SK-N-SH treated with all-trans-retinoic acid at 6 μM for 48 hours (cell line): ENCODE measurements at regions not wholly inside any gene's neighbourhood (a gene's known extent, or its start where the extent isn't known, plus 50 kb on each side); places are given as distances from the start of the nearest gene placed in this dataset.

Experiments used
- ATAC-seq: fragments of 200-7000 bp; cut with Tn5 transposase; 3 replicates; pipeline ENCODE4 v1.9.1; 2020; ENCODE audit warnings: mild to moderate bottlenecking, moderate library complexity
- ARNTL ChIP-seq: fragments of 450-650 bp; formaldehyde crosslinking; IDR thresholded peaks from 2 replicates; pipeline ENCODE4 v1.5.0; 2020; ENCODE audit warnings: low read depth, mild to moderate bottlenecking, moderate library complexity, borderline replicate concordance
- BACH2 ChIP-seq: fragments of 250-450 bp; sonication (Bioruptor Pico); IDR thresholded peaks from 2 replicates; pipeline ENCODE4 v1.9.0; 2021; ENCODE audit warnings: mild to moderate bottlenecking, borderline replicate concordance
- CSDC2 ChIP-seq: fragments of 250-450 bp; sonication (Bioruptor Pico); IDR thresholded peaks from 2 replicates; pipeline ENCODE4 v1.5.0; 2020; ENCODE audit warnings: mild to moderate bottlenecking, moderate library complexity
- ESRRG ChIP-seq: fragments of 250-450 bp; sonication (Bioruptor Pico); IDR thresholded peaks from 2 replicates; pipeline ENCODE4 v1.6.1; 2021; ENCODE audit warnings: mild to moderate bottlenecking
- GLIS3 ChIP-seq: fragments of 250-450 bp; sonication (Bioruptor Pico); IDR thresholded peaks from 2 replicates; pipeline ENCODE4 v1.5.0; 2020; ENCODE audit warnings: mild to moderate bottlenecking, moderate library complexity
- ISL1 ChIP-seq: fragments of 250-450 bp; sonication (Bioruptor Pico); IDR thresholded peaks from 2 replicates; pipeline ENCODE4 v2.1.2; 2022; ENCODE audit warnings: mild to moderate bottlenecking, moderate library complexity
- OSR1 ChIP-seq: fragments of 250-450 bp; sonication (Bioruptor Pico); IDR thresholded peaks from 2 replicates; pipeline ENCODE4 v1.8.0; 2022; ENCODE audit warnings: moderate library complexity, mild to moderate bottlenecking, inconsistent platforms
- PPARA ChIP-seq: fragments of 250-450 bp; sonication (Bioruptor Pico); IDR thresholded peaks from 2 replicates; pipeline ENCODE4 v1.5.0; 2020; ENCODE audit warnings: mild to moderate bottlenecking, borderline replicate concordance
- RARB ChIP-seq: fragments of 250-450 bp; sonication (Bioruptor Pico); IDR thresholded peaks from 2 replicates; pipeline ENCODE4 v1.8.0; 2021; ENCODE audit warnings: mild to moderate bottlenecking, moderate library complexity
- SNAI2 ChIP-seq: fragments of 250-450 bp; sonication (Bioruptor Pico); IDR thresholded peaks from 2 replicates; pipeline ENCODE4 v1.5.0; 2020; ENCODE audit warnings: mild to moderate bottlenecking, moderate library complexity
- TCF4 ChIP-seq: fragments of 250-450 bp; sonication (Bioruptor Pico); IDR thresholded peaks from 2 replicates; pipeline ENCODE4 v1.8.0; 2021; ENCODE audit warnings: mild to moderate bottlenecking, moderate library complexity, borderline replicate concordance
- TOX ChIP-seq: fragments of 250-450 bp; sonication (Bioruptor Pico); IDR thresholded peaks from 2 replicates; pipeline ENCODE4 v1.8.0; 2021; ENCODE audit warnings: mild to moderate bottlenecking, moderate library complexity, borderline replicate concordance
- ZC3H10 ChIP-seq: fragments of 250-450 bp; sonication (Bioruptor Pico); IDR thresholded peaks from 2 replicates; pipeline ENCODE4 v1.5.1; 2021; ENCODE audit warnings: mild to moderate bottlenecking, moderate library complexity
- ZFP30 ChIP-seq: fragments of 450-650 bp; formaldehyde crosslinking; IDR thresholded peaks from 2 replicates; pipeline ENCODE4 v1.5.0; 2022; ENCODE audit warnings: mild to moderate bottlenecking, moderate library complexity
- ZNF565 ChIP-seq: fragments of 450-650 bp; formaldehyde crosslinking; conservative IDR thresholded peaks from 2 replicates; pipeline ENCODE4 v1.5.0; 2020; ENCODE audit warnings: low read depth, mild to moderate bottlenecking, moderate library complexity
- TF ChIP-seq, protein P1 (sequence below): fragments of 250-450 bp; sonication (Bioruptor Pico); IDR thresholded peaks from 2 replicates; pipeline ENCODE4 v1.5.0; 2020; ENCODE audit warnings: mild to moderate bottlenecking, moderate library complexity
- TF ChIP-seq, protein P2 (sequence below): fragments of 250-450 bp; sonication (Bioruptor Pico); IDR thresholded peaks from 2 replicates; pipeline ENCODE4 v1.5.1; 2021; ENCODE audit warnings: mild to moderate bottlenecking, moderate library complexity
- TF ChIP-seq, protein P3 (sequence below): fragments of 250-450 bp; sonication (Bioruptor Pico); IDR thresholded peaks from 2 replicates; pipeline ENCODE4 v1.8.0; 2021; ENCODE audit warnings: low read depth, mild to moderate bottlenecking, moderate library complexity, borderline replicate concordance
- TF ChIP-seq, protein P4 (sequence below): fragments of 250-450 bp; sonication (Bioruptor Pico); IDR thresholded peaks from 2 replicates; pipeline ENCODE4 v1.5.1; 2020; ENCODE audit warnings: low read depth, mild to moderate bottlenecking, moderate library complexity
- TF ChIP-seq, protein P5 (sequence below): fragments of 250-450 bp; sonication (Bioruptor Pico); IDR thresholded peaks from 2 replicates; pipeline ENCODE4 v1.8.0; 2020; ENCODE audit warnings: mild to moderate bottlenecking, moderate library complexity, borderline replicate concordance

DNA sequence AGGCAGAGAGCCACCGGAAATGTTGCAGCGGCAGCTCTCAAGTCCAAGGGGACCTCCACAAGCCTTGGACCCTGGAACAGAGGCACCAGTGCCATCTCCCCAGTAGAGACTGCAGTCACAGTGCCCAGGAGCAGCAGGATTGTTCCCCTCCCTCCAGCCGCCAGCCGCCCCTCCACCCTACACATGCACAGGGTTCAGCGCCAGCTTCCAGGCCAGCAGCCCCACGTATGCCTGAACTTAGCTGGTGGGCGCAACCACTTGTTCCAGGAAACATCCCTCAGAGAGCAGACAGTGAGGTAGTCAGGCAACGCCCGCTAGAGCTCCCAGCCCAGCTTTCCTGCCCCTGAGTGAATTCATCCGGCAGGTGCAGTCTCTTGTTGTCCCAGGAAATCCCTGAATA, 1098.1 kb upstream of the NCAM2 start:
- ATAC-seq, result no peak
- TF ChIP-seq GLIS3 (CRISPR knock-in tag), result no peak
- no peak for TF ChIP-seq ISL1 (CRISPR knock-in tag)
- no peak for TF ChIP-seq SNAI2 (CRISPR knock-in tag)
- no peak for TF ChIP-seq BACH2 (CRISPR knock-in tag)
- TF ChIP-seq, protein P1, sequence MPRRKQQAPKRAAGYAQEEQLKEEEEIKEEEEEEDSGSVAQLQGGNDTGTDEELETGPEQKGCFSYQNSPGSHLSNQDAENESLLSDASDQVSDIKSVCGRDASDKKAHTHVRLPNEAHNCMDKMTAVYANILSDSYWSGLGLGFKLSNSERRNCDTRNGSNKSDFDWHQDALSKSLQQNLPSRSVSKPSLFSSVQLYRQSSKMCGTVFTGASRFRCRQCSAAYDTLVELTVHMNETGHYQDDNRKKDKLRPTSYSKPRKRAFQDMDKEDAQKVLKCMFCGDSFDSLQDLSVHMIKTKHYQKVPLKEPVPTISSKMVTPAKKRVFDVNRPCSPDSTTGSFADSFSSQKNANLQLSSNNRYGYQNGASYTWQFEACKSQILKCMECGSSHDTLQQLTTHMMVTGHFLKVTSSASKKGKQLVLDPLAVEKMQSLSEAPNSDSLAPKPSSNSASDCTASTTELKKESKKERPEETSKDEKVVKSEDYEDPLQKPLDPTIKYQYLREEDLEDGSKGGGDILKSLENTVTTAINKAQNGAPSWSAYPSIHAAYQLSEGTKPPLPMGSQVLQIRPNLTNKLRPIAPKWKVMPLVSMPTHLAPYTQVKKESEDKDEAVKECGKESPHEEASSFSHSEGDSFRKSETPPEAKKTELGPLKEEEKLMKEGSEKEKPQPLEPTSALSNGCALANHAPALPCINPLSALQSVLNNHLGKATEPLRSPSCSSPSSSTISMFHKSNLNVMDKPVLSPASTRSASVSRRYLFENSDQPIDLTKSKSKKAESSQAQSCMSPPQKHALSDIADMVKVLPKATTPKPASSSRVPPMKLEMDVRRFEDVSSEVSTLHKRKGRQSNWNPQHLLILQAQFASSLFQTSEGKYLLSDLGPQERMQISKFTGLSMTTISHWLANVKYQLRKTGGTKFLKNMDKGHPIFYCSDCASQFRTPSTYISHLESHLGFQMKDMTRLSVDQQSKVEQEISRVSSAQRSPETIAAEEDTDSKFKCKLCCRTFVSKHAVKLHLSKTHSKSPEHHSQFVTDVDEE (CRISPR knock-in tag), result no peak
- TF ChIP-seq ZFP30 (CRISPR knock-in tag), result no peak
- TF ChIP-seq RARB (CRISPR knock-in tag), result no peak
- TF ChIP-seq, protein P2, sequence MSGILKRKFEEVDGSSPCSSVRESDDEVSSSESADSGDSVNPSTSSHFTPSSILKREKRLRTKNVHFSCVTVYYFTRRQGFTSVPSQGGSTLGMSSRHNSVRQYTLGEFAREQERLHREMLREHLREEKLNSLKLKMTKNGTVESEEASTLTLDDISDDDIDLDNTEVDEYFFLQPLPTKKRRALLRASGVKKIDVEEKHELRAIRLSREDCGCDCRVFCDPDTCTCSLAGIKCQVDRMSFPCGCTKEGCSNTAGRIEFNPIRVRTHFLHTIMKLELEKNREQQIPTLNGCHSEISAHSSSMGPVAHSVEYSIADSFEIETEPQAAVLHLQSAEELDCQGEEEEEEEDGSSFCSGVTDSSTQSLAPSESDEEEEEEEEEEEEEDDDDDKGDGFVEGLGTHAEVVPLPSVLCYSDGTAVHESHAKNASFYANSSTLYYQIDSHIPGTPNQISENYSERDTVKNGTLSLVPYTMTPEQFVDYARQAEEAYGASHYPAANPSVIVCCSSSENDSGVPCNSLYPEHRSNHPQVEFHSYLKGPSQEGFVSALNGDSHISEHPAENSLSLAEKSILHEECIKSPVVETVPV (CRISPR knock-in tag), result no peak
- TF ChIP-seq PPARA (CRISPR knock-in tag), result no peak
- TF ChIP-seq, protein P3, sequence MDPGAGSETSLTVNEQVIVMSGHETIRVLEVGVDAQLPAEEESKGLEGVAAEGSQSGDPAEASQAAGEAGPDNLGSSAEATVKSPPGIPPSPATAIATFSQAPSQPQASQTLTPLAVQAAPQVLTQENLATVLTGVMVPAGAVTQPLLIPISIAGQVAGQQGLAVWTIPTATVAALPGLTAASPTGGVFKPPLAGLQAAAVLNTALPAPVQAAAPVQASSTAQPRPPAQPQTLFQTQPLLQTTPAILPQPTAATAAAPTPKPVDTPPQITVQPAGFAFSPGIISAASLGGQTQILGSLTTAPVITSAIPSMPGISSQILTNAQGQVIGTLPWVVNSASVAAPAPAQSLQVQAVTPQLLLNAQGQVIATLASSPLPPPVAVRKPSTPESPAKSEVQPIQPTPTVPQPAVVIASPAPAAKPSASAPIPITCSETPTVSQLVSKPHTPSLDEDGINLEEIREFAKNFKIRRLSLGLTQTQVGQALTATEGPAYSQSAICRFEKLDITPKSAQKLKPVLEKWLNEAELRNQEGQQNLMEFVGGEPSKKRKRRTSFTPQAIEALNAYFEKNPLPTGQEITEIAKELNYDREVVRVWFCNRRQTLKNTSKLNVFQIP (CRISPR knock-in tag), result no peak
- TF ChIP-seq ARNTL (CRISPR knock-in tag), result no peak
- TF ChIP-seq, protein P4, sequence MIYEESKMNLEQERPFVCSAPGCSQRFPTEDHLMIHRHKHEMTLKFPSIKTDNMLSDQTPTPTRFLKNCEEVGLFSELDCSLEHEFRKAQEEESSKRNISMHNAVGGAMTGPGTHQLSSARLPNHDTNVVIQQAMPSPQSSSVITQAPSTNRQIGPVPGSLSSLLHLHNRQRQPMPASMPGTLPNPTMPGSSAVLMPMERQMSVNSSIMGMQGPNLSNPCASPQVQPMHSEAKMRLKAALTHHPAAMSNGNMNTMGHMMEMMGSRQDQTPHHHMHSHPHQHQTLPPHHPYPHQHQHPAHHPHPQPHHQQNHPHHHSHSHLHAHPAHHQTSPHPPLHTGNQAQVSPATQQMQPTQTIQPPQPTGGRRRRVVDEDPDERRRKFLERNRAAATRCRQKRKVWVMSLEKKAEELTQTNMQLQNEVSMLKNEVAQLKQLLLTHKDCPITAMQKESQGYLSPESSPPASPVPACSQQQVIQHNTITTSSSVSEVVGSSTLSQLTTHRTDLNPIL (CRISPR knock-in tag), result no peak
- no peak for TF ChIP-seq ZNF565 (CRISPR knock-in tag)
- no peak for TF ChIP-seq CSDC2 (CRISPR knock-in tag)
- no peak for TF ChIP-seq ESRRG (CRISPR knock-in tag)
- no peak for TF ChIP-seq OSR1 (CRISPR knock-in tag)

DNA sequence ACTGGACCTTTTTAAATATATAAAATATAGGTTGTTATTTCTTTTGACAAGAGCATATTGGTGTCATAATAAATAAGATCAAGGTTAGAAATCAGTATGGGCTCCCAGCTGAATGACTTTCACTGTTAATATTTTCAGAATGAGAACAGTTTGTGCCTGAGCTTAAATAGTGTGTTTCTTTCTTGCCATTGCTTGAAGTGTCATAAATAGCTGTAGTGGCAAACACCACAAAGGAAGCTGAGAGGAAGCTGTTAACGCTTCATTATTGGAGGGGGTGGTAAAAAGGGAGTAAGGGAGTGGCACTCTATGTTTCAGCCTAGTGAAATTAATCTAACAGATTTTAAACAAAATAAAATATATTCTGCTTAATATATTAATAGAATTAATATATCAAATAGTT, 1089.8 kb upstream of the NCAM2 start:
- TF ChIP-seq ZNF565 (CRISPR knock-in tag), result no peak
- no peak for TF ChIP-seq CSDC2 (CRISPR knock-in tag)
- TF ChIP-seq, protein P1 (CRISPR knock-in tag), result no peak
- TF ChIP-seq ISL1 (CRISPR knock-in tag), result no peak
- no peak for TF ChIP-seq OSR1 (CRISPR knock-in tag)
- no peak for TF ChIP-seq SNAI2 (CRISPR knock-in tag)
- TF ChIP-seq TOX (CRISPR knock-in tag), result no peak
- TF ChIP-seq, protein P3 (CRISPR knock-in tag), result no peak
- TF ChIP-seq ESRRG (CRISPR knock-in tag), result no peak
- TF ChIP-seq BACH2 (CRISPR knock-in tag), result no peak
- TF ChIP-seq PPARA (CRISPR knock-in tag), result no peak
- TF ChIP-seq, protein P2 (CRISPR knock-in tag), result no peak
- TF ChIP-seq ARNTL (CRISPR knock-in tag), result no peak
- TF ChIP-seq, protein P5, sequence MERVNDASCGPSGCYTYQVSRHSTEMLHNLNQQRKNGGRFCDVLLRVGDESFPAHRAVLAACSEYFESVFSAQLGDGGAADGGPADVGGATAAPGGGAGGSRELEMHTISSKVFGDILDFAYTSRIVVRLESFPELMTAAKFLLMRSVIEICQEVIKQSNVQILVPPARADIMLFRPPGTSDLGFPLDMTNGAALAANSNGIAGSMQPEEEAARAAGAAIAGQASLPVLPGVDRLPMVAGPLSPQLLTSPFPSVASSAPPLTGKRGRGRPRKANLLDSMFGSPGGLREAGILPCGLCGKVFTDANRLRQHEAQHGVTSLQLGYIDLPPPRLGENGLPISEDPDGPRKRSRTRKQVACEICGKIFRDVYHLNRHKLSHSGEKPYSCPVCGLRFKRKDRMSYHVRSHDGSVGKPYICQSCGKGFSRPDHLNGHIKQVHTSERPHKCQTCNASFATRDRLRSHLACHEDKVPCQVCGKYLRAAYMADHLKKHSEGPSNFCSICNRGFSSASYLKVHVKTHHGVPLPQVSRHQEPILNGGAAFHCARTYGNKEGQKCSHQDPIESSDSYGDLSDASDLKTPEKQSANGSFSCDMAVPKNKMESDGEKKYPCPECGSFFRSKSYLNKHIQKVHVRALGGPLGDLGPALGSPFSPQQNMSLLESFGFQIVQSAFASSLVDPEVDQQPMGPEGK (CRISPR knock-in tag), result no peak
- no peak for TF ChIP-seq ZC3H10 (CRISPR knock-in tag)
- TF ChIP-seq GLIS3 (CRISPR knock-in tag), result no peak
- no peak for TF ChIP-seq ZFP30 (CRISPR knock-in tag)
- TF ChIP-seq TCF4, result no peak
- TF ChIP-seq, protein P4 (CRISPR knock-in tag), result no peak
- TF ChIP-seq RARB (CRISPR knock-in tag), result no peak

More for the DNA sequence above, 1089.8 kb upstream of the NCAM2 start:
- no peak for ATAC-seq
